Smooth muscle cell (in vitro differentiated cells): ENCODE measurements at regions not wholly inside any gene's neighbourhood (a gene's known extent, or its start where the extent isn't known, plus 50 kb on each side); places are given as distances from the start of the nearest gene placed in this dataset.

Experiments
- DNase-seq: peaks from one replicate; lab custom pipeline; 2025; ENCODE audit not compliant: unreplicated experiment; lab: John Stamatoyannopoulos, UW
- H2AFZ ChIP-seq: fragments of 200-600 bp; sonication (generic); 2 replicates; pipeline ENCODE4 v1.6.0; 2016; ENCODE audit warnings: antibody characterized with exemption, low read depth, mild to moderate bottlenecking
- H3F3A ChIP-seq: fragments of 200-600 bp; sonication (generic); 2 replicates; pipeline ENCODE4 v1.6.0; 2017; ENCODE audit warnings: antibody characterized with exemption, low read depth
- H3K27ac ChIP-seq: fragments of 200-600 bp; sonication (generic); 2 replicates; pipeline ENCODE4 v1.5.1; 2016; ENCODE audit warnings: low read depth, mild to moderate bottlenecking
- H3K27me3 ChIP-seq: fragments of 200-600 bp; sonication (generic); 2 replicates; pipeline ENCODE4 v1.6.1; 2016; ENCODE audit warnings: low read depth, mild to moderate bottlenecking
- H3K36me3 ChIP-seq: fragments of 200-600 bp; sonication (generic); 2 replicates; pipeline ENCODE4 v1.5.1; 2016; ENCODE audit warnings: low read depth
- H3K4me1 ChIP-seq: fragments of 200-600 bp; sonication (generic); 2 replicates; pipeline ENCODE4 v1.5.1; 2016; ENCODE audit warnings: low read depth
- H3K4me2 ChIP-seq: fragments of 200-600 bp; sonication (generic); 2 replicates; pipeline ENCODE4 v1.6.0; 2016; ENCODE audit warnings: mild to moderate bottlenecking
- H3K4me3 ChIP-seq: fragments of 200-600 bp; sonication (generic); 2 replicates; pipeline ENCODE4 v1.5.1; 2016; ENCODE audit warnings: mild to moderate bottlenecking
- H3K79me2 ChIP-seq: fragments of 200-600 bp; sonication (generic); 2 replicates; pipeline ENCODE4 v1.6.0; 2016; ENCODE audit warnings: low read depth, mild to moderate bottlenecking
- H3K9ac ChIP-seq: fragments of 200-600 bp; sonication (generic); 2 replicates; pipeline ENCODE4 v1.6.0; 2016; ENCODE audit warnings: low read depth
- H3K9me3 ChIP-seq: fragments of 200-600 bp; sonication (generic); replicated peaks from 2 replicates; pipeline ENCODE4 v1.5.1; 2016; ENCODE audit warnings: low read depth
- H4K20me1 ChIP-seq: fragments of 200-600 bp; sonication (generic); 2 replicates; pipeline ENCODE4 v1.6.0; 2016; ENCODE audit warnings: low read depth
- WGBS: methylation state at CpG from one replicate; pipeline ENCODE4 v1.1.7; 2016; ENCODE audit warnings: low lambda C conversion rate; 5-methylcytosine and 5-hydroxymethylcytosine counted together
- TF ChIP-seq, protein P1 (sequence below): fragments of 200-600 bp; sonication (generic); IDR thresholded peaks from 2 replicates; pipeline ENCODE4 v1.5.1; 2017; ENCODE audit warnings: borderline replicate concordance, mild to moderate bottlenecking, antibody characterized with exemption; ENCODE audit not compliant: insufficient read depth, poor library complexity, severe bottlenecking

- Histone ChIP-seq H4K20me1 (no peaks in the 10 kb centered on the region), H2AFZ (no peak overlapping the region), H3K9ac (no peak overlapping the region), H3K4me2 (no peak overlapping the region), H3K9me3 (no peaks in the 10 kb centered on the region), H3K4me1 (peaks cover 16% of the 10 kb centered on the region), H3K4me3 (no peak overlapping the region), H3K27me3 (no peaks in the 10 kb centered on the region), H3K27ac (no peak overlapping the region), H3F3A (peaks cover 10% of the 10 kb centered on the region), H3K36me3 (no peaks in the 10 kb centered on the region), H3K79me2 (no peaks in the 10 kb centered on the region)
- no peak for DNase-seq
- TF ChIP-seq, protein P1, sequence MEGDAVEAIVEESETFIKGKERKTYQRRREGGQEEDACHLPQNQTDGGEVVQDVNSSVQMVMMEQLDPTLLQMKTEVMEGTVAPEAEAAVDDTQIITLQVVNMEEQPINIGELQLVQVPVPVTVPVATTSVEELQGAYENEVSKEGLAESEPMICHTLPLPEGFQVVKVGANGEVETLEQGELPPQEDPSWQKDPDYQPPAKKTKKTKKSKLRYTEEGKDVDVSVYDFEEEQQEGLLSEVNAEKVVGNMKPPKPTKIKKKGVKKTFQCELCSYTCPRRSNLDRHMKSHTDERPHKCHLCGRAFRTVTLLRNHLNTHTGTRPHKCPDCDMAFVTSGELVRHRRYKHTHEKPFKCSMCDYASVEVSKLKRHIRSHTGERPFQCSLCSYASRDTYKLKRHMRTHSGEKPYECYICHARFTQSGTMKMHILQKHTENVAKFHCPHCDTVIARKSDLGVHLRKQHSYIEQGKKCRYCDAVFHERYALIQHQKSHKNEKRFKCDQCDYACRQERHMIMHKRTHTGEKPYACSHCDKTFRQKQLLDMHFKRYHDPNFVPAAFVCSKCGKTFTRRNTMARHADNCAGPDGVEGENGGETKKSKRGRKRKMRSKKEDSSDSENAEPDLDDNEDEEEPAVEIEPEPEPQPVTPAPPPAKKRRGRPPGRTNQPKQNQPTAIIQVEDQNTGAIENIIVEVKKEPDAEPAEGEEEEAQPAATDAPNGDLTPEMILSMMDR: no peak
- whole genome bisulfite sequencing: 100% methylated on average over 1 of the region's 1 CpG
Observed at GRCh38 chr2:64853894-64854293, 135.3 kb upstream of the SLC1A4 start.

DNA sequence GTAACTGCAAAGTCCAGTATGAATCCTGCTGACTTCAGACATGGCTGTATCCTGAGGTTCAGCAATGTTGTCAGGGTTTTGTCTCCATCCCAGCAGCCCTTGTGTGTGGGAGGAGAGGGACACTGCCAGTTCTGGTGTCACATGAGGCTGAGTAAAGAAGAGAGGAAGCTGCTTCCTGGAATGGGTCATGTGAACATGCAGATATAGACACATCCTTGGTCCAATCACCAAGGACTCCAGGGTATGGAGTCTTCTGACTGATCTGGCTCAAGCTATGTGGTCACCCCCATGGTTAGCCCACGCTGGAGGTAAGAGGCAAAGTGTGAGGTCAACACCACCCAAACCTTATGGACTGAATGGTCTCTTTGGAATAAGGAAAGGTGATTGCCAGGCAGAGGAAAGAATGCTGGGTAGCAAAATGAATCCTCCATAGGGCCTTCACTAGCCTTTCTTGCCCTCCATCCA, 134.4 kb upstream of the SLC1A4 start:
- DNase-seq: no peak
- Histone ChIP-seq H3K79me2 (no peaks in the 10 kb centered on the region), H3K27ac (no peak overlapping the region), H2AFZ (peak overlapping the region; percentile 4), H3K9me3 (no peaks in the 10 kb centered on the region), H4K20me1 (no peaks in the 10 kb centered on the region), H3K9ac (no peak overlapping the region), H3K27me3 (no peaks in the 10 kb centered on the region), H3K4me1 (peaks cover 23% of the 10 kb centered on the region), H3K4me2 (no peak overlapping the region), H3F3A (peaks cover 10% of the 10 kb centered on the region), H3K4me3 (no peak overlapping the region), H3K36me3 (no peaks in the 10 kb centered on the region)
- TF ChIP-seq, protein P1: no peak
- WGBS: 53% methylated on average over 1 of the region's 1 CpG

DNA sequence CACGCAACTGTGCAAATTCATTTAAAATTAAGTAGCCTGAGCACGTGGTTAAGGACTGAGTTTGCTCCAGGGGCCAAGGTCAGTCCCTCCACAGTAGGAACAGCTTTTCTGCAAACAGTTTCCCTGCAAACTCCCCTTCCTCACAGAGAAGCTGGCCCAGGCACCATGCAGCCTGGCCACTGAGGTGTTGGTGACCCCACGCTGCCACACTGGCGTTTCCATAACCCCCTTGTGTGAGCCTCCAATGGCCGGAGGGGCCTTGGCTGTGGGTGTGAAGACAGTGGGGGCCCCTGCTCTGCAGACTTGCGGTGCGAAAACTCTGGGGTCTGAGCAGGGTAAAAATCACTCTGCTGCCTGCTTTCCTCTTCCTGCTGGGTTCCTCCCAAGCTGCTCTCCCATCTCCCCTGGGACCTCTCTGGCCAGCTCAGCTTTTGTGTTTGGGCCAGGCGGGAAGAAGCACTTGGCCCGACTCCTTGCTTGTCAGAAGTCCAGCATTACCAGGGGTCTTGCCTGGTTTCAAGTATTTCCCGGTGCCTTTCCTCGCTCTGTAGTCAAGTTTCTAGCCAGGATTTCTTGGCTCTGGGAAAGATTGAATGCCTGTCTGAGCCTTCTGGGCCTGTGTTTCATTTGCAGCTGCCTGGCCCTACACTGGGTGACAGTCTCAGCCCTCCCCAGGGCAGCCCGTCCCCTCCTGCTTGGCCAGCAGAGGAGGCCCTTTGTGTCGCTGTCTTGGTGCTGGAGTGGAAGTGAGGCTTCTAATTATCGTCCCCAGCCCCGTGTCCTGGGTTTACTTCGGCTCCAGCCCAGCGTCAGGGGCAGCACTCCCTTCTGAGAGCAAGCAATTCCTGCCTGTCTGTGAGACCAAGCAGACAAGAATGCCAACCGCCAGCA, 131.4 kb upstream of the SLC1A4 start:
- TF ChIP-seq, protein P1: no peak
- peak overlapping the region; percentile 20 for H3K27ac ChIP-seq
- peak overlapping the region; percentile 85 for H3K4me2 ChIP-seq
- no peaks in the 10 kb centered on the region for H3K9me3 ChIP-seq
- 59% methylated on average over 18 of the region's 18 CpGs for WGBS
- no peak overlapping the region for H3K4me3 ChIP-seq
- no peaks in the 10 kb centered on the region for H3K27me3 ChIP-seq
- peaks cover 25% of the 10 kb centered on the region for H3F3A ChIP-seq
- no peak overlapping the region for H3K9ac ChIP-seq
- H3K79me2 ChIP-seq: no peaks in the 10 kb centered on the region
- no peak for DNase-seq
- H3K4me1 ChIP-seq: peaks cover 29% of the 10 kb centered on the region
- no peaks in the 10 kb centered on the region for H3K36me3 ChIP-seq
- no peaks in the 10 kb centered on the region for H4K20me1 ChIP-seq
- peak overlapping the region; percentile 70 for H2AFZ ChIP-seq
